ENCODE measurements at regions not wholly inside any gene's neighbourhood (a gene's known extent, or its start where the extent isn't known, plus 50 kb on each side); places are given as distances from the start of the nearest gene placed in this dataset.

- no peak for TF ChIP-seq CTCF (conservative IDR thresholded peaks at IDR 0.05; ENCODE audit: low read depth in 2 of 2)
- no peak for TF ChIP-seq POLR2AphosphoS5 (IDR thresholded peaks at IDR 0.05; ENCODE audit: low read depth)
Measured at GRCh38 chr18:49672853-49673252, 111.0 kb downstream of the LIPG start.

Data from GM23338 (cell line).